ENCODE measurements at regions not wholly inside any gene's neighbourhood (a gene's known extent, or its start where the extent isn't known, plus 50 kb on each side); places are given as distances from the start of the nearest gene placed in this dataset.

GRCh38 chr15:99507504-99508310 lies 58.1 kb upstream of the MEF2A start:
- no peak overlapping the region for H3K4me3 ChIP-seq

DNA sequence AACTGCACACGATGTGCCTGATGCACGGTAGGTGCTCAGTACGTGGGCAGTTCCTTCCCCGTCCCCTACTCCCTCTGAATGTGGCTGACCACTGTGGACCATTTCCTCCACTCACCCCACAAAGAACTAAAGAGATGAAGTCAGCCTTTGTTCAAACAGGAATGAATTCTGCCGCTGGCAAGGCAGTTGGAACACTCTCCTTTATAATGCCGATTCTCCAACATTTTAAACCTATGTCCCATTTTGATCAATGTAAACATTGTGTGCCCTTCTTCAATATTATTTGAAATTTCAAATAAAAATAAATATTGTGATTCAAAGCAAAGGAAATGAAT lies 57.5 kb upstream of the MEF2A start:
- H3K27me3 ChIP-seq, result no peaks in the 10 kb centered on the region
- 31 to 58% methylated on average over 6 of the region's 6 CpGs for WGBS, 2 donors
- H3K4me3 ChIP-seq, result no peak overlapping the region
- DNase-seq (no peak), ATAC-seq (ENCODE audit: low FRiP score in 2 of 2) (peak; percentile 31 to 47)
- peak overlapping the region; percentile 18 to 70 (median 66) for H3K27ac ChIP-seq
- H3K4me1 ChIP-seq, result peaks cover 44 to 58% (median 50%) of the 10 kb centered on the region in 4 donors
- H3K9me3 ChIP-seq, result no peaks in the 10 kb centered on the region
- no peaks in the 10 kb centered on the region for H3K36me3 ChIP-seq
- TF ChIP-seq POLR2A (IDR thresholded peaks at IDR 0.05), result no peak
- peak in 1 of 2 donors; percentile 0 for TF ChIP-seq POLR2AphosphoS5 (IDR thresholded peaks at IDR 0.05)
- no peak for TF ChIP-seq EP300 (IDR thresholded peaks at IDR 0.05)

More at GRCh38 chr15:99507504-99508310, 58.1 kb upstream of the MEF2A start:
- H3K4me1 ChIP-seq, result peaks cover 44 to 58% (median 50%) of the 10 kb centered on the region in 4 donors
- H3K36me3 ChIP-seq, result no peaks in the 10 kb centered on the region
- peak; percentile 41 to 62 for ATAC-seq (ENCODE audit: low FRiP score in 2 of 2)
- H3K9me3 ChIP-seq, result no peaks in the 10 kb centered on the region
- H3K27ac ChIP-seq, result peak overlapping the region; percentile 18 to 70 (median 66)
- no peak for DNase-seq
- peak in 1 of 2 donors; percentile 48 for TF ChIP-seq POLR2AphosphoS5 (IDR thresholded peaks at IDR 0.05)
- no peak for TF ChIP-seq EP300 (IDR thresholded peaks at IDR 0.05)
- H3K27me3 ChIP-seq, result no peaks in the 10 kb centered on the region
- WGBS, 2 donors, result 27 to 48% methylated on average over 24 of the region's 24 CpGs

- TF ChIP-seq EP300 (IDR thresholded peaks at IDR 0.05), result no peak
- TF ChIP-seq, protein P1, sequence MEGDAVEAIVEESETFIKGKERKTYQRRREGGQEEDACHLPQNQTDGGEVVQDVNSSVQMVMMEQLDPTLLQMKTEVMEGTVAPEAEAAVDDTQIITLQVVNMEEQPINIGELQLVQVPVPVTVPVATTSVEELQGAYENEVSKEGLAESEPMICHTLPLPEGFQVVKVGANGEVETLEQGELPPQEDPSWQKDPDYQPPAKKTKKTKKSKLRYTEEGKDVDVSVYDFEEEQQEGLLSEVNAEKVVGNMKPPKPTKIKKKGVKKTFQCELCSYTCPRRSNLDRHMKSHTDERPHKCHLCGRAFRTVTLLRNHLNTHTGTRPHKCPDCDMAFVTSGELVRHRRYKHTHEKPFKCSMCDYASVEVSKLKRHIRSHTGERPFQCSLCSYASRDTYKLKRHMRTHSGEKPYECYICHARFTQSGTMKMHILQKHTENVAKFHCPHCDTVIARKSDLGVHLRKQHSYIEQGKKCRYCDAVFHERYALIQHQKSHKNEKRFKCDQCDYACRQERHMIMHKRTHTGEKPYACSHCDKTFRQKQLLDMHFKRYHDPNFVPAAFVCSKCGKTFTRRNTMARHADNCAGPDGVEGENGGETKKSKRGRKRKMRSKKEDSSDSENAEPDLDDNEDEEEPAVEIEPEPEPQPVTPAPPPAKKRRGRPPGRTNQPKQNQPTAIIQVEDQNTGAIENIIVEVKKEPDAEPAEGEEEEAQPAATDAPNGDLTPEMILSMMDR (IDR thresholded peaks at IDR 0.05), result no peak
- no peak for TF ChIP-seq POLR2A (IDR thresholded peaks at IDR 0.05)
- TF ChIP-seq POLR2AphosphoS5 (IDR thresholded peaks at IDR 0.05), result no peak
- ATAC-seq (ENCODE audit: low FRiP score in 2 of 2) (no peak), DNase-seq (no peak)
- WGBS, 2 donors, result 93 to 100% methylated on average over 1 to 3 of the region's 3 CpGs
- peak overlapping the region; percentile 27 to 68 (median 50) for H3K27ac ChIP-seq
- H3K27me3 ChIP-seq, result no peaks in the 10 kb centered on the region
- no peaks in the 10 kb centered on the region for H3K9me3 ChIP-seq
- H3K4me3 ChIP-seq, result no peak overlapping the region
- peaks cover 43 to 57% (median 48%) of the 10 kb centered on the region in 4 donors for H3K4me1 ChIP-seq
- no peaks in the 10 kb centered on the region for H3K36me3 ChIP-seq
Observed at GRCh38 chr15:99508852-99509251, 56.9 kb upstream of the MEF2A start.

DNA sequence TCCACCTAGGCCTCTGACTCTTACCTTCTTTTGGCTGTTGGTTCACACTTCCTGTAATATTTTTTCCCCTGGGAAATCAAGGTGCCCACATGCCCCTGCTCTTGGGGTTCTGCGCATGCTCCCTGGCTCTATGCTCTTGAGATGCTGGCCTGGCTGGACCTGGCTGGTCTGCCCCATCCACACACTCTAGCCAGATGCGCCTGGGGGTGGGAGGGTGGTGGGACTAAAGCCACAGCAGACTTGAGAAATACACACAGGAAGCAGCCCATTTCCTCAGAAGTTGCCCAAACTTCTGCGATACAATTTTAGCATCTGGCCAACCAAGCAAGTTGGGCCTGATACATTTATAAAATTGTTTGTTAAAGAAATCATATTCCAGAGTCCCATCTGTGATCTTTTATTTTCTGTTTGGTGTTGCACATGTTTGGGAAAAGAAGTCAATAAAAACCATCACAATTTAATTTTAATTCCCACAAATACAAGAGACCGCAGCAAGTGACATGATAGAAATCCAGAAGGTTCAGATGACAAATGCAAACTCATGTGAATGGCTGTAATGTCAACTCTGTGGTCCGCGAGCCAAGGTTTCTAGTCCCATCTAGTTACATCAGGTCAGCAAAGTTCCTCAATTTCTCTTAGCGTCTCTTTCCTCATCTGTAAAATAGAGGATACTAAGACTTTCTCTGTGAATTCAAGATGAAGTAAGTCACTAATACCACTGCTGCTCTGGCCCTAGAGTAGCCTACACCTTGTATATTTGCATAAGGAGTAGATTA lies 55.9 kb upstream of the MEF2A start:
- ATAC-seq (ENCODE audit: low FRiP score in 2 of 2) (peak in 1 of 2 donors; percentile 49), DNase-seq (no peak)
- peak overlapping the region; percentile 27 to 52 (median 46) for H3K27ac ChIP-seq
- WGBS, 2 donors, result 63 to 70% methylated on average over 7 of the region's 7 CpGs
- H3K9me3 ChIP-seq, result no peaks in the 10 kb centered on the region
- TF ChIP-seq POLR2AphosphoS5 (IDR thresholded peaks at IDR 0.05), result no peak
- no peak for TF ChIP-seq EP300 (IDR thresholded peaks at IDR 0.05)
- TF ChIP-seq, protein P1 (IDR thresholded peaks at IDR 0.05), result no peak
- TF ChIP-seq POLR2A (IDR thresholded peaks at IDR 0.05), result no peak
- H3K36me3 ChIP-seq, result no peaks in the 10 kb centered on the region
- no peak overlapping the region for H3K4me3 ChIP-seq
- H3K27me3 ChIP-seq, result no peaks in the 10 kb centered on the region
- H3K4me1 ChIP-seq, result peaks cover 32 to 48% (median 42%) of the 10 kb centered on the region in 4 donors

GRCh38 chr15:99511531-99511865 lies 54.3 kb upstream of the MEF2A start:
- no peak for ATAC-seq (ENCODE audit: low FRiP score in 2 of 2)
- WGBS, 2 donors, result 21 to 39% methylated on average over 6 of the region's 6 CpGs
- peak overlapping the region in 1 of 4 donors; percentile 47 for H3K27ac ChIP-seq

More at GRCh38 chr15:99511531-99511865, 54.3 kb upstream of the MEF2A start:
- Histone ChIP-seq H3K9me3 (no peaks in the 10 kb centered on the region), H3K4me3 (no peak overlapping the region), H3K27me3 (no peaks in the 10 kb centered on the region), H3K4me1 (peaks cover 32 to 41% (median 38%) of the 10 kb centered on the region in 4 donors), H3K36me3 (no peaks in the 10 kb centered on the region)
- no peak for DNase-seq
- TF ChIP-seq POLR2AphosphoS5 (IDR thresholded peaks at IDR 0.05) (no peak), POLR2A (IDR thresholded peaks at IDR 0.05) (no peak)
